GM23338 (cell line): ENCODE measurements at regions not wholly inside any gene's neighbourhood (a gene's known extent, or its start where the extent isn't known, plus 50 kb on each side); places are given as distances from the start of the nearest gene placed in this dataset.

ENCODE experiments used
- ATAC-seq: fragments of 200-7000 bp; cut with Tn5 transposase; 3 replicates; pipeline ENCODE4 v1.9.1; 2020
- DNase-seq: peaks from one replicate; pipeline ENCODE4 v3.0.0-alpha.2; 2015; ENCODE audit warnings: low spot score
- H2AFZ ChIP-seq: fragments of 200-600 bp; sonication (generic); 2 replicates; pipeline ENCODE4 v1.8.0; 2016; ENCODE audit warnings: antibody characterized with exemption, mild to moderate bottlenecking, moderate library complexity
- H3F3A ChIP-seq: fragments of 200-600 bp; sonication (generic); replicated peaks from 2 replicates; pipeline ENCODE4 v1.8.0; 2017; ENCODE audit warnings: antibody characterized with exemption, mixed run types, low read depth
- H3K27ac ChIP-seq: fragments of 200-600 bp; sonication (generic); 2 replicates; pipeline ENCODE4 v1.6.1; 2016; ENCODE audit warnings: low read depth
- H3K27me3 ChIP-seq: fragments of 200-600 bp; sonication (generic); 2 replicates; pipeline ENCODE4 v1.8.0; 2016; ENCODE audit warnings: mild to moderate bottlenecking, mixed run types, moderate library complexity; ENCODE audit not compliant: insufficient read depth
- H3K36me3 ChIP-seq: fragments of 200-600 bp; sonication (generic); 2 replicates; pipeline ENCODE4 v1.8.0; 2016; ENCODE audit warnings: mild to moderate bottlenecking; ENCODE audit not compliant: insufficient read depth
- H3K4me1 ChIP-seq: fragments of 200-600 bp; sonication (generic); 2 replicates; pipeline ENCODE4 v1.8.0; 2016; ENCODE audit warnings: mild to moderate bottlenecking, moderate library complexity; ENCODE audit not compliant: insufficient read depth
- H3K4me2 ChIP-seq: fragments of 200-600 bp; sonication (generic); 2 replicates; pipeline ENCODE4 v1.7.1; 2017; ENCODE audit warnings: mixed run types
- H3K4me3 ChIP-seq: fragments of 200-600 bp; sonication (generic); 2 replicates; pipeline ENCODE4 v1.6.1; 2016; ENCODE audit warnings: mixed run types
- H3K79me2 ChIP-seq: fragments of 200-600 bp; sonication (generic); replicated peaks from 2 replicates; pipeline ENCODE4 v1.8.0; 2017; ENCODE audit warnings: mild to moderate bottlenecking; ENCODE audit not compliant: insufficient read depth
- H3K9me2 ChIP-seq: fragments of 200-600 bp; sonication (generic); 2 replicates; pipeline ENCODE4 v1.8.0; 2017; ENCODE audit not compliant: insufficient read depth
- H4K20me1 ChIP-seq: fragments of 200-600 bp; sonication (generic); replicated peaks from 2 replicates; pipeline ENCODE4 v1.8.0; 2017; ENCODE audit warnings: mild to moderate bottlenecking; ENCODE audit not compliant: insufficient read depth
- H3K27ac Mint-ChIP-seq: 2 replicates; pipeline ENCODE4 v1.8.0; 2020; ENCODE audit warnings: inconsistent platforms, mild to moderate bottlenecking, moderate library complexity, mixed read lengths
- H3K27me3 Mint-ChIP-seq: 3 replicates; pipeline ENCODE4 v1.8.0; 2022; ENCODE audit warnings: low read depth, mild to moderate bottlenecking, moderate library complexity, mixed read lengths, inconsistent platforms; ENCODE audit not compliant: insufficient read depth, poor library complexity
- H3K36me3 Mint-ChIP-seq: 3 replicates; pipeline ENCODE4 v1.8.0; 2021; ENCODE audit warnings: low read depth, mild to moderate bottlenecking, inconsistent platforms, moderate library complexity, mixed read lengths
- H3K4me1 Mint-ChIP-seq: 3 replicates; pipeline ENCODE4 v1.8.0; 2020; ENCODE audit warnings: mild to moderate bottlenecking, inconsistent platforms, mixed read lengths
- H3K4me3 Mint-ChIP-seq: 3 replicates; pipeline ENCODE4 v1.8.0; 2021; ENCODE audit warnings: moderate library complexity, mild to moderate bottlenecking, inconsistent platforms, mixed read lengths
- H3K9me3 Mint-ChIP-seq: 3 replicates; pipeline ENCODE4 v1.8.0; 2020; ENCODE audit warnings: moderate library complexity, mild to moderate bottlenecking, inconsistent platforms, mixed read lengths
- CREB1 ChIP-seq: fragments of 250-450 bp; sonication (Bioruptor Pico); IDR thresholded peaks from 2 replicates; pipeline ENCODE4 v1.5.0; 2020; ENCODE audit warnings: low read depth, mild to moderate bottlenecking, moderate library complexity
- JUNB ChIP-seq: IDR thresholded peaks from one replicate; pipeline ENCODE4 v1.6.1; 2016; ENCODE audit warnings: antibody characterized with exemption; ENCODE audit not compliant: unreplicated experiment
- POLR2AphosphoS5 ChIP-seq: IDR thresholded peaks from 2 replicates; pipeline ENCODE4 v1.6.1; 2016; ENCODE audit warnings: antibody characterized with exemption, low read depth
- REST ChIP-seq: IDR thresholded peaks from one replicate; pipeline ENCODE4 v1.6.1; 2018; ENCODE audit warnings: antibody characterized with exemption; ENCODE audit not compliant: unreplicated experiment
- ZNF114 ChIP-seq: fragments of 250-450 bp; sonication (Bioruptor Pico); IDR thresholded peaks from 2 replicates; pipeline ENCODE4 v1.5.0; 2020; ENCODE audit warnings: mild to moderate bottlenecking, moderate library complexity
- ZNF462 ChIP-seq: fragments of 250-450 bp; sonication (Bioruptor Pico); IDR thresholded peaks from 2 replicates; pipeline ENCODE4 v1.5.0; 2020; ENCODE audit warnings: mild to moderate bottlenecking, moderate library complexity

- TF ChIP-seq ZNF462 = no peak
Measured at GRCh38 chrX:97751735-97752134, 868.0 kb downstream of the RPA4 start (continued).

- Histone ChIP-seq H3K4me3 (no peak overlapping the region), H3F3A (no peaks in the 10 kb centered on the region), H3K4me2 (no peak overlapping the region), H3K36me3 (no peaks in the 10 kb centered on the region), H3K9me2 (no peaks in the 10 kb centered on the region), H3K4me1 (peaks cover 6% of the 10 kb centered on the region; the same call in 1 of the 2 replicates), H2AFZ (no peak overlapping the region), H3K27me3 (no peaks in the 10 kb centered on the region), H4K20me1 (no peaks in the 10 kb centered on the region), H3K27ac (no peak overlapping the region), H3K79me2 (no peaks in the 10 kb centered on the region)
- Mint-ChIP-seq H3K27me3 (no peaks in the 10 kb centered on the region), H3K36me3 (no peaks in the 10 kb centered on the region; the same call in 2 of the 3 replicates), H3K27ac (no peak overlapping the region), H3K4me3 (no peak overlapping the region), H3K4me1 (no peaks in the 10 kb centered on the region; the same call in 2 of the 3 replicates), H3K9me3 (no peaks in the 10 kb centered on the region)
- DNase-seq (no peak), ATAC-seq (no peak)
- TF ChIP-seq ZNF114 (no peak), CREB1 (CRISPR knock-in tag) (no peak), JUNB (no peak), ZNF462 (no peak), POLR2AphosphoS5 (no peak), REST (no peak)
Measured at GRCh38 chrX:97756879-97757278, 873.2 kb downstream of the RPA4 start.
